Calu3 (cell line): ENCODE measurements at regions not wholly inside any gene's neighbourhood (a gene's known extent, or its start where the extent isn't known, plus 50 kb on each side); places are given as distances from the start of the nearest gene placed in this dataset.

Experiments
- BruUV-seq: library from RNA; stranded (reverse); fragments of 400-500 nt; replicated peaks from 2 replicates; lab custom pipeline; 2021; lab: Mats Ljungman, UMichigan
- CTCF ChIA-PET: fragments of 300-600 bp; sonication (Branson Sonifier 250); formaldehyde crosslinking; loops from one replicate; lab custom pipeline; 2022; ENCODE audit warnings: antibody characterized with exemption; lab: Charles Lee
- DNase-seq: peaks from one replicate; pipeline ENCODE4 v3.0.0; 2022
- H3K27ac Mint-ChIP-seq: one replicate; pipeline ENCODE4 v1.8.0; 2022; ENCODE audit warnings: mixed read lengths; ENCODE audit not compliant: unreplicated experiment
- H3K27me3 Mint-ChIP-seq: one replicate; pipeline ENCODE4 v1.8.0; 2022; ENCODE audit warnings: mixed read lengths; ENCODE audit not compliant: unreplicated experiment
- H3K36me3 Mint-ChIP-seq: one replicate; pipeline ENCODE4 v1.8.0; 2022; ENCODE audit warnings: mild to moderate bottlenecking, moderate library complexity, mixed read lengths; ENCODE audit not compliant: insufficient read depth, unreplicated experiment
- H3K4me1 Mint-ChIP-seq: one replicate; pipeline ENCODE4 v1.8.0; 2022; ENCODE audit warnings: mild to moderate bottlenecking, low read depth, mixed read lengths; ENCODE audit not compliant: unreplicated experiment
- H3K4me3 Mint-ChIP-seq: one replicate; pipeline ENCODE4 v1.8.0; 2022; ENCODE audit warnings: mild to moderate bottlenecking, low read depth, moderate library complexity, mixed read lengths; ENCODE audit not compliant: unreplicated experiment
- H3K9me3 Mint-ChIP-seq: one replicate; pipeline ENCODE4 v1.8.0; 2022; ENCODE audit warnings: low read depth, mixed read lengths; ENCODE audit not compliant: unreplicated experiment
- CTCF ChIP-seq: fragments of 200-600 bp; IDR thresholded peaks from one replicate; pipeline ENCODE4 v1.8.0; 2022; ENCODE audit warnings: antibody characterized with exemption; ENCODE audit not compliant: unreplicated experiment
- intact Hi-C: fragments of 100-400 bp; cut with micrococcal nuclease; formaldehyde crosslinking; loops from one replicate; pipeline ENCODE4 v1.10.0; 2022; ENCODE audit not compliant: unreplicated experiment

GRCh38 chr1:30372792-30373433, 350.5 kb downstream of the MATN1 start:
- H3K27ac Mint-ChIP-seq: no peak overlapping the region
- H3K27me3 Mint-ChIP-seq: peaks cover 91% of the 10 kb centered on the region
- H3K9me3 Mint-ChIP-seq: no peaks in the 10 kb centered on the region
- intact Hi-C loops: no loop called here
- DNase-seq: no peak
- CTCF ChIA-PET: no interaction called here
- no peak for TF ChIP-seq CTCF
- no peaks in the 10 kb centered on the region for H3K4me1 Mint-ChIP-seq
- no peaks in the 10 kb centered on the region for H3K36me3 Mint-ChIP-seq
- BruUV-seq: no TSS peak
- no peak overlapping the region for H3K4me3 Mint-ChIP-seq

GRCh38 chr1:30371888-30372791, 351.2 kb downstream of the MATN1 start:
- Mint-ChIP-seq H3K27me3 (peaks cover 91% of the 10 kb centered on the region), H3K9me3 (no peaks in the 10 kb centered on the region), H3K36me3 (no peaks in the 10 kb centered on the region), H3K4me3 (no peak overlapping the region), H3K4me1 (no peaks in the 10 kb centered on the region), H3K27ac (no peak overlapping the region)
- no TSS peak for BruUV-seq
- TF ChIP-seq CTCF: no peak
- intact Hi-C loops: no loop called here
- CTCF ChIA-PET: no interaction called here
- no peak for DNase-seq

- no peak for DNase-seq
- no peaks in the 10 kb centered on the region for H3K9me3 Mint-ChIP-seq
- no peak for TF ChIP-seq CTCF
- CTCF ChIA-PET: no interaction called here
- H3K36me3 Mint-ChIP-seq: no peaks in the 10 kb centered on the region
- intact Hi-C loops: no loop called here
- no TSS peak for BruUV-seq
- no peak overlapping the region for H3K27ac Mint-ChIP-seq
- no peak overlapping the region for H3K4me3 Mint-ChIP-seq
- peaks cover 91% of the 10 kb centered on the region for H3K27me3 Mint-ChIP-seq
- H3K4me1 Mint-ChIP-seq: no peaks in the 10 kb centered on the region
Observed at GRCh38 chr1:30371179-30371788, 352.1 kb downstream of the MATN1 start.

GRCh38 chr1:30368651-30369240, 354.6 kb downstream of the MATN1 start:
- Mint-ChIP-seq H3K27ac (no peak overlapping the region), H3K27me3 (peaks cover 89% of the 10 kb centered on the region), H3K36me3 (no peaks in the 10 kb centered on the region), H3K4me1 (no peaks in the 10 kb centered on the region), H3K9me3 (no peaks in the 10 kb centered on the region), H3K4me3 (no peak overlapping the region)
- CTCF ChIA-PET: interaction anchor here (0.6 to 1.0 kb wide), 2 partner anchors 12 to 22 kb away, joined by 4 to 8 read pairs; no protein-coding TSS in a partner anchor
- intact Hi-C loops: no loop called here
- no peak for DNase-seq
- no peak for TF ChIP-seq CTCF
- no TSS peak for BruUV-seq
